T-helper 17 cell (primary cell): ENCODE measurements at regions not wholly inside any gene's neighbourhood (a gene's known extent, or its start where the extent isn't known, plus 50 kb on each side); places are given as distances from the start of the nearest gene placed in this dataset.

Experiments used
- ATAC-seq: fragments of 150-1000 bp; cut with Tn5 transposase; 2 replicates; pipeline ENCODE4 v1.10.0; 2021; ENCODE audit warnings: mild to moderate bottlenecking, moderate library complexity
- DNase-seq, 3 donors: peaks; one replicate each; pipeline versions ENCODE4 v3.0.0 to v3.0.0-alpha.2; 2020 to 2021
- H3K9me3 ChIP-seq: one replicate; pipeline ENCODE4 v1.7.0; 2013; ENCODE audit warnings: low read length, mild to moderate bottlenecking; ENCODE audit not compliant: control insufficient read depth, poor library complexity, severe bottlenecking
- H3K27ac Mint-ChIP-seq: one replicate; pipeline ENCODE4 v1.8.0; 2022; ENCODE audit warnings: mild to moderate bottlenecking, moderate library complexity, mixed read lengths
- H3K27me3 Mint-ChIP-seq: one replicate; pipeline ENCODE4 v1.8.0; 2022; ENCODE audit warnings: mixed read lengths
- H3K36me3 Mint-ChIP-seq: one replicate; pipeline ENCODE4 v1.8.0; 2022; ENCODE audit warnings: low read depth, mixed read lengths
- H3K4me1 Mint-ChIP-seq: one replicate; pipeline ENCODE4 v1.8.0; 2022; ENCODE audit warnings: mild to moderate bottlenecking, mixed read lengths
- H3K4me3 Mint-ChIP-seq: one replicate; pipeline ENCODE4 v1.8.0; 2022; ENCODE audit warnings: mild to moderate bottlenecking, moderate library complexity, mixed read lengths

GRCh38 chr1:84759756-84760155, 69.5 kb upstream of the SSX2IP start:
- DNase-seq (no peak), ATAC-seq (no peak)
- no peaks in the 10 kb centered on the region for H3K36me3 Mint-ChIP-seq
- peaks cover 3% of the 10 kb centered on the region for H3K9me3 ChIP-seq
- H3K4me3 Mint-ChIP-seq: no peak overlapping the region
- H3K27me3 Mint-ChIP-seq: peaks cover 42% of the 10 kb centered on the region
- no peak overlapping the region for H3K27ac Mint-ChIP-seq
- peaks cover 9% of the 10 kb centered on the region for H3K4me1 Mint-ChIP-seq

GRCh38 chr1:84758968-84759491, 68.8 kb upstream of the SSX2IP start:
- Mint-ChIP-seq H3K27me3 (peaks cover 37% of the 10 kb centered on the region), H3K36me3 (no peaks in the 10 kb centered on the region), H3K4me3 (peak overlapping the region; percentile 77), H3K27ac (no peak overlapping the region), H3K4me1 (peaks cover 9% of the 10 kb centered on the region)
- peaks cover 3% of the 10 kb centered on the region for H3K9me3 ChIP-seq
- ATAC-seq (peak; percentile 16), DNase-seq (no peak)

- H3K36me3 Mint-ChIP-seq: no peaks in the 10 kb centered on the region
- peaks cover 36% of the 10 kb centered on the region for H3K27me3 Mint-ChIP-seq
- peaks cover 9% of the 10 kb centered on the region for H3K4me1 Mint-ChIP-seq
- H3K27ac Mint-ChIP-seq: no peak overlapping the region
- H3K9me3 ChIP-seq: peaks cover 3% of the 10 kb centered on the region
- peak overlapping the region; percentile 77 for H3K4me3 Mint-ChIP-seq
- no peak for DNase-seq
- ATAC-seq: no peak
These were observed 68.2 kb upstream of the SSX2IP start for GRCh38 chr1:84758476-84758875.

- Mint-ChIP-seq H3K4me3 (no peak overlapping the region), H3K27me3 (peaks cover 34% of the 10 kb centered on the region), H3K4me1 (peaks cover 11% of the 10 kb centered on the region), H3K36me3 (no peaks in the 10 kb centered on the region), H3K27ac (no peak overlapping the region)
- DNase-seq (no peak), ATAC-seq (no peak)
- peaks cover 3% of the 10 kb centered on the region for H3K9me3 ChIP-seq
These were observed 67.0 kb upstream of the SSX2IP start for GRCh38 chr1:84757301-84757700.

GRCh38 chr1:84756455-84757082, 66.3 kb upstream of the SSX2IP start:
- H3K9me3 ChIP-seq: peaks cover 3% of the 10 kb centered on the region
- no peak overlapping the region for H3K27ac Mint-ChIP-seq
- H3K4me1 Mint-ChIP-seq: peaks cover 11% of the 10 kb centered on the region
- ATAC-seq (no peak), DNase-seq (no peak)
- no peaks in the 10 kb centered on the region for H3K36me3 Mint-ChIP-seq
- no peak overlapping the region for H3K4me3 Mint-ChIP-seq
- H3K27me3 Mint-ChIP-seq: peaks cover 34% of the 10 kb centered on the region

GRCh38 chr1:84756001-84756400, 65.7 kb upstream of the SSX2IP start:
- H3K4me3 Mint-ChIP-seq: no peak overlapping the region
- DNase-seq (no peak), ATAC-seq (no peak)
- peaks cover 39% of the 10 kb centered on the region for H3K27me3 Mint-ChIP-seq
- H3K4me1 Mint-ChIP-seq: peaks cover 11% of the 10 kb centered on the region
- H3K36me3 Mint-ChIP-seq: no peaks in the 10 kb centered on the region
- H3K27ac Mint-ChIP-seq: no peak overlapping the region
- peaks cover 3% of the 10 kb centered on the region for H3K9me3 ChIP-seq

GRCh38 chr1:84755216-84755615, 65.0 kb upstream of the SSX2IP start:
- Mint-ChIP-seq H3K4me1 (peaks cover 11% of the 10 kb centered on the region), H3K4me3 (no peak overlapping the region), H3K27me3 (peaks cover 47% of the 10 kb centered on the region), H3K36me3 (no peaks in the 10 kb centered on the region), H3K27ac (no peak overlapping the region)
- DNase-seq (no peak), ATAC-seq (no peak)
- H3K9me3 ChIP-seq: peaks cover 3% of the 10 kb centered on the region

GRCh38 chr1:84754386-84754703, 64.1 kb upstream of the SSX2IP start:
- peaks cover 3% of the 10 kb centered on the region for H3K9me3 ChIP-seq
- H3K36me3 Mint-ChIP-seq: no peaks in the 10 kb centered on the region
- peaks cover 10% of the 10 kb centered on the region for H3K4me1 Mint-ChIP-seq
- no peak overlapping the region for H3K27ac Mint-ChIP-seq
- no peak for DNase-seq
- peaks cover 47% of the 10 kb centered on the region for H3K27me3 Mint-ChIP-seq
- no peak for ATAC-seq
- no peak overlapping the region for H3K4me3 Mint-ChIP-seq

GRCh38 chr1:84753516-84754385, 63.5 kb upstream of the SSX2IP start:
- H3K27ac Mint-ChIP-seq: no peak overlapping the region
- ATAC-seq (peak; percentile 93), DNase-seq (peak; percentile 39 to 69 (median 44))
- H3K9me3 ChIP-seq: peaks cover 3% of the 10 kb centered on the region
- peaks cover 4% of the 10 kb centered on the region for H3K4me1 Mint-ChIP-seq
- H3K27me3 Mint-ChIP-seq: peaks cover 47% of the 10 kb centered on the region
- H3K36me3 Mint-ChIP-seq: no peaks in the 10 kb centered on the region
- H3K4me3 Mint-ChIP-seq: peak overlapping the region; percentile 46

- Mint-ChIP-seq H3K27me3 (peaks cover 41% of the 10 kb centered on the region), H3K36me3 (no peaks in the 10 kb centered on the region), H3K4me3 (no peak overlapping the region), H3K27ac (no peak overlapping the region), H3K4me1 (peaks cover 2% of the 10 kb centered on the region)
- no peaks in the 10 kb centered on the region for H3K9me3 ChIP-seq
- DNase-seq (no peak), ATAC-seq (no peak)
These were observed 60.0 kb upstream of the SSX2IP start for GRCh38 chr1:84750110-84750730.

GRCh38 chr1:84749427-84749826, 59.2 kb upstream of the SSX2IP start:
- Mint-ChIP-seq H3K4me1 (peaks cover 4% of the 10 kb centered on the region), H3K27ac (no peak overlapping the region), H3K27me3 (peaks cover 40% of the 10 kb centered on the region), H3K36me3 (no peaks in the 10 kb centered on the region), H3K4me3 (no peak overlapping the region)
- no peaks in the 10 kb centered on the region for H3K9me3 ChIP-seq
- ATAC-seq: no peak
- no peak for DNase-seq

GRCh38 chr1:84748364-84748763, 58.1 kb upstream of the SSX2IP start:
- no peak for DNase-seq
- H3K9me3 ChIP-seq: no peaks in the 10 kb centered on the region
- Mint-ChIP-seq H3K4me1 (peaks cover 3% of the 10 kb centered on the region), H3K4me3 (no peak overlapping the region), H3K27ac (no peak overlapping the region), H3K27me3 (peaks cover 37% of the 10 kb centered on the region), H3K36me3 (no peaks in the 10 kb centered on the region)
- ATAC-seq: no peak

GRCh38 chr1:84745857-84746256, 55.6 kb upstream of the SSX2IP start:
- H3K4me3 Mint-ChIP-seq: no peak overlapping the region
- no peaks in the 10 kb centered on the region for H3K36me3 Mint-ChIP-seq
- ATAC-seq (no peak), DNase-seq (no peak)
- no peak overlapping the region for H3K27ac Mint-ChIP-seq
- peaks cover 26% of the 10 kb centered on the region for H3K27me3 Mint-ChIP-seq
- no peaks in the 10 kb centered on the region for H3K9me3 ChIP-seq
- H3K4me1 Mint-ChIP-seq: peaks cover 3% of the 10 kb centered on the region
